ENCODE measurements at regions not wholly inside any gene's neighbourhood (a gene's known extent, or its start where the extent isn't known, plus 50 kb on each side); places are given as distances from the start of the nearest gene placed in this dataset.
A peak's percentile ranks its signal among the peaks of the same experiment; 100 is the strongest.
"Not testable (repeated sequence)": the region's sequence is repeated elsewhere in the genome, so short reads cannot be mapped to it uniquely, and the experiment has no call there.

- DNase-seq: no peak
Measured at GRCh38 chr6:9398071-9398766, 962.9 kb upstream of the SLC35B3 start.

- DNase-seq: no peak
Measured at GRCh38 chr6:9388596-9388995, 953.3 kb upstream of the SLC35B3 start.

GRCh38 chr6:9380568-9380967 lies 945.2 kb upstream of the SLC35B3 start:
- no peak for DNase-seq

GRCh38 chr6:9373308-9373707 lies 938.0 kb upstream of the SLC35B3 start:
- DNase-seq: no peak

DNA sequence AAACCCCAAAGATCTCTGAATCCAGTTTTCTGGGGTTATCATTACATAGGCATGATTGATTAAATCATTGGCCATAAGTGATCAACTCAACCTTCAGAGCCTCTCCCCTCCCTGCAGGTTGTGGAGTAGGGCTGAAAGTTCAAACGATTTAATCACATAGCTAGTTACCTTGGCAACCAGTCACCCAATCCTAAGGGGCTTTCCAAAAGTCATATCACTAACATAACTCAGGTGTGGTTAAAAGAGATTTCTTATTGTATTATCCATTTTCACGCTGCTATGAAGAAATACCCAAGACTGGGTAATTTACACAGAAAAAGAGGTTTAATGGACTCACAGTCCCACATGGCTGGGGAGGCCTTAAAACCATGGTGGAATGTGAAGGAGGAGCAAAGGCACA lies 935.1 kb upstream of the SLC35B3 start:
- no peak for DNase-seq

DNA sequence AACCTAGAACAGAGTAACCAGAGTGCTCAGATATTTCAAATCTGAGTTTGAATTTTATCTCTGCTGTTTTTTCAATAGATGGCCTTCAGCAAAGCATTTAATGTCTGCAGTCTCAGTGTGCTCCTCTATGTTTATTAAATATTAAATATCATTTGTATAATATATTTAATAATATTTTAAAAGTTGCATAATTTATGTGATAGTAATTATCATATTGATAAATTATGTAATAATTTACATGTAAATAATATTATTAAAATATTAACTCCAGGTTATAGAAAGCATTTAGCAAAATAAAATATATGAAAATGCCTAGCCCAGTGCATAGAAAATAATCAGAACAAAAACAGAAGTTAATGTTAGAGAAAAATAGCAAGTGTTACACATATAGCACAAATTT lies 930.0 kb upstream of the SLC35B3 start:
- DNase-seq: no peak

GRCh38 chr6:9361749-9362148 lies 926.4 kb upstream of the SLC35B3 start:
- DNase-seq: no peak

- DNase-seq: peak; percentile 26
Measured at GRCh38 chr6:9360881-9361280, 925.5 kb upstream of the SLC35B3 start.

DNA sequence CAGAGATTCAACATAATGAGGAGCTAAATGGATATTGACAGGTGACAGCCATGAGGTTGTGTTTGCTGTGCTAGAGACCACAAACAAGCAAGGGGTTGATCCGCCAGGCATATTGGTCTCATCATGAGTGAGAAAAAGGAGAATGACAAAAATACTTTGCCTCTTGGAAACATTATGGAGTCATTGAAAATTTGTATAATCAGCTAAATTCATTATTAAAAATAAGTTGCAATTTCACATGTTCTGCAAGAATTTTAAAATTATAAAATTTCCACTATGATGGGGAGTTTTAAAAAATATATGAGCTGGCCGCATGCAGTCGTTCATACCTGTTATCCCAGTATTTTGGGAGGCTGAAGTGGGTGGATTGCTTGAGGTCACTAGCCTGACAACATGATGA lies 912.3 kb upstream of the SLC35B3 start:
- no peak for DNase-seq

DNA sequence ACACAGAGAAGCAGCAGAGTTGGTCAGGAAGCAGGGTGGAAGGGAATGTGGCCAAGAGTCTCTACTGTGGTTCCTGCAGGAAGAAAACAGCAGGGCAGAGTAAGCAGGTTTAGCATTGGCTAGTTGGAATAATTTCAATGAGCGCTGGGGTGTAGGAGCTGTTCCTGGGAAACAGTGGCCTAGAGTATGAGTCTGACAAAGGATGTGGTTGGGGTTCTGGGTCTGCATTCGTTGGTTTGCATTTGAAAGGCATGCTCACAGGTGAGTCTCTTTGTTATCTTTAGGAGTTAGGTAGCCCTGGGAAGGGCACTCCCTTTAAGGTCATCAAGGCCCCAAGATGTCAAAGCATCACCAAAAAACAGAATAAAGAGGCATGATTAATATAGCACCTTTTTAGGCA lies 911.6 kb upstream of the SLC35B3 start:
- no peak for DNase-seq

GRCh38 chr6:9335431-9335830 lies 900.1 kb upstream of the SLC35B3 start:
- no peak for DNase-seq

DNA sequence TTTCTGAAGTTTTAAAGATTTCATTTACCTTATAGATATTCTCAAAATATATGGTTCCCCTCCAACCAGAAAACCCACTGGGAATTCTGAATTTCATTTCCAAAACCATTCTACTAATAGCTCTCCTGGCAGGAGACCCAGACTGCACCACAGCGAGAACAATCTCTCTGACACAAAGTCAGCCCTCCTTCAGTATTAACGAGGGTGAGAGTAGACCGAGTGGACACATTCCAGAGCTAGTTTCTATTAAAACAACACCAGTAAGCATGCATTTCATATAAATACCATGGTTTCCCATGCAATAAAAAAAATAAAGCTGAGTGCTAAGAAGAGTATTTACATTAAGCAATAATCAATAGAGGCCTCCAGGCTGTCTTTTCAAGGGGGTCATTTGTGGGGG lies 899.6 kb upstream of the SLC35B3 start:
- DNase-seq: peak; percentile 48

- no peak for DNase-seq
Measured at GRCh38 chr6:9332241-9332780, 897.0 kb upstream of the SLC35B3 start.

DNA sequence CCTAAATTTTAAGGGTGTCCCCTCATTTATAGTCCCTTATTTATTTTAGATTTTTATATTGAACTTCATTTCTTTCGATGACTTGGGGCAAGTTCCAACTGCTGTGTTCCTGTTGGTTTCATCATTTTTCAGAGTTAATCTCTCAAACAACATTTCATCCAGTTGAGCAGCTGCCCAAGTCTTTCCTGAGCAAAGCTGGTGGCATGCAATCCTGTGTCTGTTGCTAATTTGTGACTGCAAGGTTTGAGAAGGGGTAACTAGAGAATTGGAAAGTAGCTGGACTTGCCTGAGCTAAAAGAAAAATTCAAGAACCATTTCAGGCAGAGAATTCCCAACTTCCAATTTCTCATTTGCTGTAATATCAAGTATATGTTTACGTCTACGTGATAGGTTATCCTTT lies 881.5 kb upstream of the SLC35B3 start:
- DNase-seq: no peak

DNA sequence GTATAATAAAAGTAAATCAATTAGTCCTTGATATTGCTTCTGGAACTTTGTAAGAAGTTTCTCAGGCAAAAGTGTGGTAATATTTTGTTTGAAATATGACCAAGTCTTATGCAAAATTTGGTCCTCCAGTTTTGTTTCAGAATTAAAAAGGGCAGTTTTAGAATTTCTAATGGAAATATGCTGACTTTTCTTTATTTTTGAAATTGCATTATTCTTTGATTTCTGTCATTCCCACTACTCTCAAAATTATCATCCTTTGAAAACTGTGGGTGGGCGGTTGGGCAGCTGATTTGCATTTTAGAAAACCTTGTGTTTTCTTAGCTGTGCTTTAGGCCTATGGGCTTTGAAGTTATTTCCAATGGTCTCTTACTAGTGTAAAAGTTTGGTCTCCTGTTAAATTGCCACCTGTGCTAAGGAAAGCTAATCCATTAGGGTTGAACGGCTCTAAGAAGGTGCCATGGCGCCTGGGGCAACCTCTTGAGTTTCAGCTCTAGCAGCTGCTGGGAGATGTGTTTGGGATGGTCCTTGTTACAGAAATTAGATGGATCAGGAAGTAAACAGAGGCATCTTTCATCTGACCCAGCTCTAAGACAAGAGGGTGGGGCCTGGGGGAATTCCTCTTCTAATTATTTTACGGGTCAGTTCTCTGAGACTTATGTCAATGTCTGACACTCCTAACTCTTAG lies 880.8 kb upstream of the SLC35B3 start:
- no peak for DNase-seq

DNA sequence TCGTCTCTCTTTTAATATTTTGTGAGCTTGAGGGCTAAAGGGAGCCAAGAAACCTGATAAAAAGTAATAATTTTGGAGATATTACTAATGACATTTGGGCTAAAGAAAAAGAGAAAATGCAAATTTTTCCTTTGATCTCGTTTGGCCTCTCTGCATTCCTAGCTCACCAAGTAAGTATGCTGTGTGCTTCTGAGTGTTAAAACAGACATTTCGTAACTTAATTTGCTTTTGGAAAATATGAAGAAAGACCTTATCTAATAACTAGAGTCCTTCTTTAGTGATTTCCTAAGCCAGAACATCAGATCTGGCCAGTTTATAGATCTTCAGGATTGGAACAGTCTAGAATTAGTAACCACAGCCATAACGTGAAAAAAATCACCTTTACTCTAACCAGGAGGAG lies 872.9 kb upstream of the SLC35B3 start:
- DNase-seq: no peak

DNA sequence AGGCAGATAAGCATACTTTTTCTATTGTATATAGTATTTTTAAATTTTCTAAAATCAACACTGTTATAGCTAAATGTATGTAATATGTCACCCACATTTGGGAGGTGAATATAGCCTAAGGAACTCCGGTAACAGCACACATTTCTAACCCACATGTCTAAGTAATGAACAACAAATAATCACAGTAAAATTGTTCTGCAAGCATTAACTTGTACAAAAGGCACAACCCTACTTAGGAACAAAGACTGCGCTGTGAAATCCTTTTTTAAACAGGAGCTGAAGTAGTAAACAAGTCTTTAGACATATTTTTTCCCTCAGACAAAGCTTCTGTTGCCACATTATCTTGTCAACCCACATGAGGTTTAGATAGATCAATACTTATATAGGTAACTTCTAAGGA lies 872.4 kb upstream of the SLC35B3 start:
- DNase-seq: no peak

DNA sequence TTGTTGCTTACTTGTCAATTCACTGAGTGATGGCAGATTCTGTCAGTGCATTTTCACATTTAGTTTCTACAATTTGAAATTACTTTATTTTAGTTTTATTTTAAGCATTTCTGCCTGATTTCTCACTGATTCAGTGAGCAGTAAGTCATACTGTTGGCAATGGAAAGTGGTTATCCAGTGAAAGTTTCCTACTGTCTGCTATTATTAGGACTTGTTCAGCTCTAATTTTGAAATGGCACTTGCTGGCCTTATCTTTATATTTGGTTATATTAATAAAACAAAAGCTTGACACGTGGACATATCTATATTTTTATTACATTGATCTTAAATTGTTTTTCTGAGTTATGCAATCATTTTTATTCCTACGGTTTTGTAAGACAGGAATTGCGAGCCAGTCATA lies 871.8 kb upstream of the SLC35B3 start:
- DNase-seq: no peak

DNA sequence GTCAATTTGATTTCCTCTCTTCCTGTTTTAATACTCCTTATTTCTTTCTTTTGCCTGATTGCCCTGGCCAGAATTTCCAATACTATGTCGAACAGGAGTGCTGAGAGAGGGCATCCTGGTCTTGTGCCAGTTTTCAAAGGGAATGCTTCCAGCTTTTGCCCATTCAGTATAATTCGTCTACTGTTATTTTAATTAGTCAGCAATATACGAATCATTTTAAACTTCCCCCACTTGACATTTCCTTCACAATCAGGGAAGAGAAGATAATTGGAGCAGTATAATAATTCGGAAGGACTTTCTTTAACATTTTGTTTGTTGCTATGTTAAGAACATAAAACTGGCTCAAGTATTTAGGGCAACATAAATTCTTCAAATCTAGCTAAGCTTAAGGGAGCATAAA lies 860.3 kb upstream of the SLC35B3 start:
- DNase-seq: peak; percentile 14

GRCh38 chr6:9292975-9293374 lies 857.6 kb upstream of the SLC35B3 start:
- DNase-seq: peak; percentile 69

- not testable (repeated sequence) for DNase-seq
Measured at GRCh38 chr6:9290342-9290741, 855.0 kb upstream of the SLC35B3 start.

- no peak for DNase-seq
Measured at GRCh38 chr6:9272671-9273070, 837.3 kb upstream of the SLC35B3 start.

DNA sequence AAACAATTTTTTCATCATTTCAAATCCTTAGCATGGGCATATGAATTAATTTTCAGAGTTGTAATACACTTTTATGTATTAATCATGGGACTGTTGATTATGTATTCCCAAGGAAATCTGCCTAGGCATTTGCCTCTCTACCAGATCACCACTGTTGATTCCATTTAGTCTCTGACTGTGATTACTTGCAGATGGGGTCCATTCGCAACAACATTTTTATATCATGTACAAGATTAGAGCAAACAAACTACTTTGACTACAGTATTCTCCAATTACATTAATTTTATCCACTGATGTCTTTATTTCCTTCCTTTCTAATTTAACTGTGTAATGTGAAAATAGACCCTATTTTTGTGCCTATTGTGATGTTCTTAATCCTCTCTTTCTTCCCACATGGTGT lies 831.4 kb upstream of the SLC35B3 start:
- no peak for DNase-seq

GRCh38 chr6:9257215-9257614 lies 821.9 kb upstream of the SLC35B3 start:
- no peak for DNase-seq

Data from fibroblast of skin of back (primary cell).